GM19452 (cell line): ENCODE measurements at regions not wholly inside any gene's neighbourhood (a gene's known extent, or its start where the extent isn't known, plus 50 kb on each side); places are given as distances from the start of the nearest gene placed in this dataset.

Experiments
- ATAC-seq: cut with Tn5 transposase; IDR thresholded peaks from one replicate; pipeline ENCODE4 v1.9.1; 2021; ENCODE audit not compliant: unreplicated experiment

GRCh38 chr9:99431103-99431502 lies 209.0 kb downstream of the SEC61B start:
- ATAC-seq = no peak

GRCh38 chr9:99432075-99432474 lies 210.0 kb downstream of the SEC61B start:
- ATAC-seq = no peak

- no peak for ATAC-seq
Observed at GRCh38 chr9:99433095-99433494, 211.0 kb downstream of the SEC61B start.

GRCh38 chr9:99433555-99433954 lies 211.5 kb downstream of the SEC61B start:
- peak; percentile 99 for ATAC-seq

GRCh38 chr9:99436616-99437015 lies 214.5 kb downstream of the SEC61B start:
- ATAC-seq = no peak

- no peak for ATAC-seq
Observed at GRCh38 chr9:99437145-99437544, 215.1 kb downstream of the SEC61B start.

- ATAC-seq = no peak
Observed at GRCh38 chr9:99438596-99438995, 216.5 kb downstream of the SEC61B start.

GRCh38 chr9:99441829-99442228 lies 219.7 kb downstream of the SEC61B start:
- no peak for ATAC-seq

GRCh38 chr9:99445371-99445891 lies 223.3 kb downstream of the SEC61B start:
- ATAC-seq = no peak

- ATAC-seq = no peak
Observed at GRCh38 chr9:99445920-99446319, 223.8 kb downstream of the SEC61B start.

- ATAC-seq = no peak
Observed at GRCh38 chr9:99447951-99448350, 225.9 kb downstream of the SEC61B start.

GRCh38 chr9:99449726-99450125 lies 227.6 kb downstream of the SEC61B start:
- no peak for ATAC-seq

GRCh38 chr9:99451112-99451606 lies 229.1 kb downstream of the SEC61B start:
- ATAC-seq = no peak

- no peak for ATAC-seq
Observed at GRCh38 chr9:99457406-99457805, 235.3 kb downstream of the SEC61B start.

- ATAC-seq = no peak
Observed at GRCh38 chr9:99457981-99458380, 235.9 kb downstream of the SEC61B start.

GRCh38 chr9:99459919-99460318 lies 237.8 kb downstream of the SEC61B start:
- ATAC-seq = no peak

GRCh38 chr9:99463131-99463530 lies 241.0 kb downstream of the SEC61B start:
- no peak for ATAC-seq

GRCh38 chr9:99464568-99464967 lies 242.5 kb downstream of the SEC61B start:
- ATAC-seq = no peak

GRCh38 chr9:99465231-99465907 lies 243.3 kb downstream of the SEC61B start:
- no peak for ATAC-seq

GRCh38 chr9:99466104-99466503 lies 244.0 kb downstream of the SEC61B start:
- no peak for ATAC-seq

- ATAC-seq = no peak
Observed at GRCh38 chr9:99466781-99467180, 244.7 kb downstream of the SEC61B start.

- no peak for ATAC-seq
Observed at GRCh38 chr9:99471033-99471432, 249.0 kb downstream of the SEC61B start.
